Mucosa of descending colon (tissue), 3 donors: ENCODE measurements at regions not wholly inside any gene's neighbourhood (a gene's known extent, or its start where the extent isn't known, plus 50 kb on each side); places are given as distances from the start of the nearest gene placed in this dataset.

Experiments used
- ATAC-seq: fragments of 200-7000 bp; cut with Tn5 transposase; one replicate; pipeline ENCODE4 v1.9.1; 2020; ENCODE audit warnings: mild to moderate bottlenecking, moderate library complexity
- DNase-seq, 3 donors: peaks; one replicate each; pipeline ENCODE4 v3.0.0-alpha.2; 2020
- H3K36me3 ChIP-seq: fragments of 200-600 bp; one replicate; pipeline ENCODE4 v1.8.0; 2021; ENCODE audit warnings: low read depth, mild to moderate bottlenecking
- H3K4me1 ChIP-seq: fragments of 200-600 bp; one replicate; pipeline ENCODE4 v1.8.0; 2021; ENCODE audit warnings: low read depth, mild to moderate bottlenecking
- H3K4me3 ChIP-seq: fragments of 200-600 bp; one replicate; pipeline ENCODE4 v1.8.0; 2021; ENCODE audit warnings: mild to moderate bottlenecking
- H3K9me3 ChIP-seq: fragments of 200-600 bp; one replicate; pipeline ENCODE4 v1.8.0; 2021; ENCODE audit warnings: mild to moderate bottlenecking
- CTCF ChIP-seq: fragments of 200-600 bp; IDR thresholded peaks from one replicate; pipeline ENCODE4 v1.8.0; 2022; ENCODE audit warnings: antibody characterized with exemption, mild to moderate bottlenecking
- intact Hi-C, 2 donors: fragments of 100-400 bp; cut with DNase I in 1 of 2; cut with micrococcal nuclease in 1 of 2; formaldehyde crosslinking; loops; one replicate each; pipeline versions ENCODE4 v1.11.0 to v1.11.1; 2022; cut with DNase I, micrococcal nuclease
- donor health status: DM: no; HTN: no; CAD: no; lungs with moderate emphysema.
- donor health status: DM: no; HTN: no; CAD: no.
- donor health status: DM: no; HTN: yes; CAD: no.

GRCh38 chr9:14011799-14012560, 302.0 kb downstream of the NFIB start:
- H3K9me3 ChIP-seq = no peaks in the 10 kb centered on the region
- no peaks in the 10 kb centered on the region for H3K4me1 ChIP-seq
- intact Hi-C loops = no loop called here
- DNase-seq (no peak), ATAC-seq (no peak)
- H3K36me3 ChIP-seq = no peaks in the 10 kb centered on the region
- no peak overlapping the region for H3K4me3 ChIP-seq
- TF ChIP-seq CTCF = no peak

GRCh38 chr9:14007190-14007769, 306.7 kb downstream of the NFIB start:
- intact Hi-C loops = no loop called here
- Histone ChIP-seq H3K9me3 (no peaks in the 10 kb centered on the region), H3K4me1 (no peaks in the 10 kb centered on the region), H3K36me3 (no peaks in the 10 kb centered on the region), H3K4me3 (no peak overlapping the region)
- no peak for TF ChIP-seq CTCF
- DNase-seq (peak; percentile 25 to 56 (median 47)), ATAC-seq (peak; percentile 80)

DNA sequence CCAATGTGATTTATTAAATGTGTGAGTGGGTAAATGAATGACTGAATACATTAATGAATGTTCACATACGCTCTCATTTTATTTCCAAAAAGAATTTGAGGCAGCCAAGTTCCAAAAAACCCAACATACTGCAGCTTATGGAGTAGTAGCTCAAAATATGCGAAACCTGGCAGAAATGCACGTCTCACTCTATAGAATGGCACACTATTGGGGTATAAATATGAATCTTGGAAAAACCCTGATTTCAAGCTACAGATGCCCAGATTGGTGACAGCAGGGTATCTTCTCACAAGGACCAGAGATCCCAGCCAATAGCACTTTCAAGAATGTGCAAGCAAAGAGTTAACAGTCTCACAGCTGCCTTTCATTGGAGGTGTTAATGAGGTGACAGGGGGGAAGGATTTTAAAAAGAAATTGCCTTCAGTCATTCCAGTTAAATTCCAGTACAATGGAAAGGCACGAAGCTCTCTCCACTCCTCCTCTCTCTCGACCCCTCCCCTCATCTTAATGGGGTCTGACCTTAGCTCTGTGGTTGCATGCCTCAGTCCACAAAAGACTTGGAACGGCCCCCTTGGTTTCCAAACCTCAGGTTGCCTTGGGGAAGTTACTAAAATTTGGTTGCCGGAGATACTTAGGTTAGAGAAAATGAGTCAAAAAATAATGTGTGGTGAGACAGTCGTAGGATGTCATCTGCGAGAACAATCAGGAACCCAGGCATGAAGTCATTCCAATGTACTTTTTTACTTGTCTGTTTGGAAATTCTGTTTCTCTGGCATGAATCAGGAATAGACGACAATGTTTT, 307.4 kb downstream of the NFIB start:
- intact Hi-C loops = no loop called here
- TF ChIP-seq CTCF = no peak
- Histone ChIP-seq H3K4me3 (no peak overlapping the region), H3K36me3 (no peaks in the 10 kb centered on the region), H3K4me1 (no peaks in the 10 kb centered on the region), H3K9me3 (no peaks in the 10 kb centered on the region)
- ATAC-seq (no peak), DNase-seq (no peak)

DNA sequence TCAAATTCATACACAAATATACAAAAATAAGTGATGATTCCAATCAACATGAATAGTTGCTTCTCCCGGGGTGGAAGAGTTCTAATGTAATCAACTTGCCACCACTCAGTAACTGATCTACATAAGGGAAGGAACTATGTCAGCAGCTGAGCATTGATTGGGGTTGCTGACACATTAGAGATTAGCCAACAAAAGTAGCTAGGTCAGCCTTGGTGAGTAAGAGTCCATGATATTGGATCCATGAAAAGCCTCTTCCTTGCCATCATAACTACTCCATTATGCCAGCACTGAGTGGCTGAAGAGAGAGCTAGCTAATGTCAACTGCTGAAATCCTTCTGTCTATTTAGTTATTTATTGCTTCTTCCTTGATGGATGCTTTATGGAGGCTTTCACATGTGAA, 309.8 kb downstream of the NFIB start:
- H3K9me3 ChIP-seq = no peaks in the 10 kb centered on the region
- intact Hi-C loops = no loop called here
- ATAC-seq (no peak), DNase-seq (no peak)
- no peak overlapping the region for H3K4me3 ChIP-seq
- no peak for TF ChIP-seq CTCF
- H3K36me3 ChIP-seq = no peaks in the 10 kb centered on the region
- no peaks in the 10 kb centered on the region for H3K4me1 ChIP-seq

DNA sequence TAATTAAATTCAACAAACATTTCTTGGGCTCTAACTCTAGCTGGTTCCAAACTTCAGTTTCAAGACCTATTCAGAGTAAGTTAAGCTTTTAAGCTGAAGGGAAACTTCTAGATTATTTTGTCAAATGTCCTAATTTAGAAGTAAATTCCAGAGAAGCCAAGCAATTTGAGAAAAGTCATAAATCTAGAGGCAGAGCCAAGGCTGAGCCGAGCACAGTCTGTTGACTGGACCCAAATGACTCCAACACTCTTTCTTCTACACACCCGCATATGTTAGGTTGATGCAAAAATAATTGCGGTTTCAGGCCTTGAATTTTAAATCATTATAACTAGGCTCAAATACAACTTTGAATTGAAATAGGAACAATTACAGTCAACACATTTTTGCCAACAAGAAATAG, 319.7 kb downstream of the NFIB start:
- intact Hi-C loops = no loop called here
- H3K4me3 ChIP-seq = no peak overlapping the region
- peaks cover 2% of the 10 kb centered on the region for H3K4me1 ChIP-seq
- no peak for TF ChIP-seq CTCF
- no peaks in the 10 kb centered on the region for H3K36me3 ChIP-seq
- DNase-seq = no peak
- no peaks in the 10 kb centered on the region for H3K9me3 ChIP-seq
- ATAC-seq = no peak
